Stimulated activated CD4-positive, alpha-beta T cell treated with anti-CD3 and anti-CD28 coated beads, TNF-alpha, amount 100 ng/mL, for 1 hour (primary cell): ENCODE measurements at regions not wholly inside any gene's neighbourhood (a gene's known extent, or its start where the extent isn't known, plus 50 kb on each side); places are given as distances from the start of the nearest gene placed in this dataset.
"Not testable (repeated sequence)": the region's sequence is repeated elsewhere in the genome, so short reads cannot be mapped to it uniquely, and the experiment has no call there.

Experiments
- DNase-seq, 3 donors: peaks; one replicate each; pipeline ENCODE4 v3.0.0-alpha.2; 2020; ENCODE audit warnings: low read depth in 3 of 3, low spot score in 1 of 3

GRCh38 chr1:243074224-243074623, 180.9 kb downstream of the CEP170 start:
- DNase-seq, result not testable (repeated sequence)

GRCh38 chr1:243067056-243067455, 188.0 kb downstream of the CEP170 start:
- DNase-seq, result not testable (repeated sequence)

- DNase-seq, result not testable (repeated sequence)
These were observed 193.1 kb downstream of the CEP170 start for GRCh38 chr1:243061965-243062364.

- DNase-seq, result not testable (repeated sequence)
These were observed 199.6 kb downstream of the CEP170 start for GRCh38 chr1:243055510-243055909.

- DNase-seq, result not testable (repeated sequence)
These were observed 200.0 kb downstream of the CEP170 start for GRCh38 chr1:243055091-243055490.

GRCh38 chr1:243054681-243055080, 200.4 kb downstream of the CEP170 start:
- DNase-seq, result not testable (repeated sequence)

- DNase-seq, result not testable (repeated sequence)
These were observed 202.0 kb downstream of the CEP170 start for GRCh38 chr1:243053048-243053447.

- not testable (repeated sequence) for DNase-seq
These were observed 204.5 kb downstream of the CEP170 start for GRCh38 chr1:243050613-243051012.

- not testable (repeated sequence) for DNase-seq
These were observed 205.4 kb downstream of the CEP170 start for GRCh38 chr1:243049716-243050115.

GRCh38 chr1:243021365-243021764, 233.7 kb downstream of the CEP170 start:
- not testable (repeated sequence) for DNase-seq

GRCh38 chr1:243019030-243019635, 235.9 kb downstream of the CEP170 start:
- peak in 1 of 3 donors; percentile 1 for DNase-seq

GRCh38 chr1:243010719-243011118, 244.4 kb downstream of the CEP170 start:
- not testable (repeated sequence) for DNase-seq

- DNase-seq, result not testable (repeated sequence)
These were observed 254.1 kb downstream of the CEP170 start for GRCh38 chr1:243001003-243001402.

GRCh38 chr1:242992776-242993175, 262.3 kb downstream of the CEP170 start:
- not testable (repeated sequence) for DNase-seq

GRCh38 chr1:242985096-242985495, 270.0 kb downstream of the CEP170 start:
- DNase-seq, result not testable (repeated sequence)

GRCh38 chr1:242973341-242973740, 281.7 kb downstream of the CEP170 start:
- DNase-seq, result not testable (repeated sequence)

GRCh38 chr1:242966892-242967291, 288.2 kb downstream of the CEP170 start:
- no peak for DNase-seq

GRCh38 chr1:242959397-242959796, 295.7 kb downstream of the CEP170 start:
- DNase-seq, result not testable (repeated sequence)

- DNase-seq, result not testable (repeated sequence)
These were observed 300.1 kb downstream of the CEP170 start for GRCh38 chr1:242954945-242955344.

- DNase-seq, result no peak
These were observed 308.9 kb downstream of the CEP170 start for GRCh38 chr1:242946206-242946605.

GRCh38 chr1:242936725-242937124, 318.4 kb downstream of the CEP170 start:
- DNase-seq, result not testable (repeated sequence)

GRCh38 chr1:242924717-242925116, 330.4 kb downstream of the CEP170 start:
- DNase-seq, result not testable (repeated sequence)

GRCh38 chr1:242923603-242924002, 331.5 kb downstream of the CEP170 start:
- not testable (repeated sequence) for DNase-seq
